Stimulated activated CD4-positive, alpha-beta T cell treated with anti-CD3 and anti-CD28 coated beads, Interleukin-2, amount 100 ng/mL, for 4 hours (primary cell): ENCODE measurements at regions not wholly inside any gene's neighbourhood (a gene's known extent, or its start where the extent isn't known, plus 50 kb on each side); places are given as distances from the start of the nearest gene placed in this dataset.
"Not testable (repeated sequence)": the region's sequence is repeated elsewhere in the genome, so short reads cannot be mapped to it uniquely, and the experiment has no call there.

Experiments used
- DNase-seq: peaks from one replicate; pipeline ENCODE4 v3.0.0-alpha.2; 2020; ENCODE audit warnings: low read depth

- no peak for DNase-seq
These were observed 110.4 kb downstream of the RAMP3 start for GRCh38 chr7:45268013-45268412.

- DNase-seq: no peak
These were observed 111.6 kb downstream of the RAMP3 start for GRCh38 chr7:45269192-45269591.

- no peak for DNase-seq
These were observed 121.3 kb downstream of the RAMP3 start for GRCh38 chr7:45278763-45279398.

- not testable (repeated sequence) for DNase-seq
These were observed 132.0 kb downstream of the RAMP3 start for GRCh38 chr7:45289611-45290010.

GRCh38 chr7:45290880-45291279 is 133.3 kb downstream of the RAMP3 start:
- DNase-seq: no peak

- no peak for DNase-seq
These were observed 134.9 kb downstream of the RAMP3 start for GRCh38 chr7:45292481-45292880.

- no peak for DNase-seq
These were observed 135.8 kb downstream of the RAMP3 start for GRCh38 chr7:45293295-45293942.

- DNase-seq: no peak
These were observed 137.0 kb downstream of the RAMP3 start for GRCh38 chr7:45294559-45294958.

GRCh38 chr7:45295222-45295621 is 137.6 kb downstream of the RAMP3 start:
- DNase-seq: no peak

GRCh38 chr7:45296748-45297147 is 139.2 kb downstream of the RAMP3 start:
- no peak for DNase-seq

- DNase-seq: no peak
These were observed 149.2 kb downstream of the RAMP3 start for GRCh38 chr7:45306752-45307305.

- DNase-seq: no peak
These were observed 154.0 kb downstream of the RAMP3 start for GRCh38 chr7:45311597-45311996.

GRCh38 chr7:45315512-45315911 is 157.9 kb downstream of the RAMP3 start:
- DNase-seq: not testable (repeated sequence)

- no peak for DNase-seq
These were observed 167.2 kb downstream of the RAMP3 start for GRCh38 chr7:45324683-45325237.

- DNase-seq: no peak
These were observed 167.8 kb downstream of the RAMP3 start for GRCh38 chr7:45325378-45325777.

- no peak for DNase-seq
These were observed 170.9 kb downstream of the RAMP3 start for GRCh38 chr7:45328403-45328981.

GRCh38 chr7:45331563-45331962 is 174.0 kb downstream of the RAMP3 start:
- no peak for DNase-seq

GRCh38 chr7:45335024-45335423 is 177.4 kb downstream of the RAMP3 start:
- not testable (repeated sequence) for DNase-seq

- no peak for DNase-seq
These were observed 184.6 kb downstream of the RAMP3 start for GRCh38 chr7:45342236-45342635.

- DNase-seq: no peak
These were observed 186.2 kb downstream of the RAMP3 start for GRCh38 chr7:45343746-45344145.

GRCh38 chr7:45347804-45348203 is 190.2 kb downstream of the RAMP3 start:
- DNase-seq: no peak

- no peak for DNase-seq
These were observed 191.5 kb downstream of the RAMP3 start for GRCh38 chr7:45349090-45349489.

- no peak for DNase-seq
These were observed 193.3 kb downstream of the RAMP3 start for GRCh38 chr7:45350896-45351295.
